ENCODE measurements at regions not wholly inside any gene's neighbourhood (a gene's known extent, or its start where the extent isn't known, plus 50 kb on each side); places are given as distances from the start of the nearest gene placed in this dataset.

DNA sequence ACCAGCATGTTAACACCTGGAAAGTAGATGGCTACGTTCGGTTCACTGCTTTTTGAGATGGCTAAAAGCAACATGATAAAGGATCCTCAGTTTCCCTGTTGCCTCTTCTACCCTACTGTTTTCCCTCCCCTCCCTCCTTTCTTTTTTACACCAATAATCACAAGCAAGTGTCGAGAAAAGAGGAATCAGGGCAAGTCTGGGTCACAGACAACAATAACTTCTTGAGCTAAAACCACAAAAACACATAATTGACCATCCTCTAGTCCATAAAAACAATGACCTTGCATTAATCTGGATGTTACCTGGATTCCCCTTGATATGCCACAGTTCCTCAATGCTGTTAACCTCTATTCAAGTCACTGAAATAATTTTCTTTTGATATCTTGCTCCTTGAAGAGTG, 736.6 kb upstream of the GCFC2 start:
- no peak for DNase-seq (ENCODE audit: low read depth)
- H3K4me3 ChIP-seq (ENCODE audit: low read depth, low read length), result no peak overlapping the region
- TF ChIP-seq, protein P1, sequence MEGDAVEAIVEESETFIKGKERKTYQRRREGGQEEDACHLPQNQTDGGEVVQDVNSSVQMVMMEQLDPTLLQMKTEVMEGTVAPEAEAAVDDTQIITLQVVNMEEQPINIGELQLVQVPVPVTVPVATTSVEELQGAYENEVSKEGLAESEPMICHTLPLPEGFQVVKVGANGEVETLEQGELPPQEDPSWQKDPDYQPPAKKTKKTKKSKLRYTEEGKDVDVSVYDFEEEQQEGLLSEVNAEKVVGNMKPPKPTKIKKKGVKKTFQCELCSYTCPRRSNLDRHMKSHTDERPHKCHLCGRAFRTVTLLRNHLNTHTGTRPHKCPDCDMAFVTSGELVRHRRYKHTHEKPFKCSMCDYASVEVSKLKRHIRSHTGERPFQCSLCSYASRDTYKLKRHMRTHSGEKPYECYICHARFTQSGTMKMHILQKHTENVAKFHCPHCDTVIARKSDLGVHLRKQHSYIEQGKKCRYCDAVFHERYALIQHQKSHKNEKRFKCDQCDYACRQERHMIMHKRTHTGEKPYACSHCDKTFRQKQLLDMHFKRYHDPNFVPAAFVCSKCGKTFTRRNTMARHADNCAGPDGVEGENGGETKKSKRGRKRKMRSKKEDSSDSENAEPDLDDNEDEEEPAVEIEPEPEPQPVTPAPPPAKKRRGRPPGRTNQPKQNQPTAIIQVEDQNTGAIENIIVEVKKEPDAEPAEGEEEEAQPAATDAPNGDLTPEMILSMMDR (conservative IDR thresholded peaks at IDR 0.05; ENCODE audit: low read depth, low read length), result no peak

DNA sequence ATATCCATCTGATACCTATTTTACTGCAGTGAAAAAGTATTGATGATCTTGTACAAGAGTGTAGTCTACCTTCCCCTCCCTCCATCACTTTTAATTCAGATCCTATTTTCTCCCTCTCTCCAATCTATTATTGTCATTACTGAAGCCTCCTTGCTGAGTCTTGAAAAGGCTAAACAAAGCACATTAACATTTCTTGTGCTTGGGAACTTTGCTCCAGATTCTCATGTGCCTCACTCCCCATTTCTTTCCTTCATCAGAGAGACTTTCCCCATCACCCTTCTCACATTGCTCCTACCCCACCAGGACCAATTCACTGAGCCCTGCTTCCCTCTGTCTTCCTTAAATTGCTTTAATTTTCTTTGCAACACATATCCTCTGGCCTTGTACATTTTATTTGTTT, 736.2 kb upstream of the GCFC2 start:
- DNase-seq (ENCODE audit: low read depth), result no peak
- TF ChIP-seq, protein P1 (conservative IDR thresholded peaks at IDR 0.05; ENCODE audit: low read depth, low read length), result no peak
- H3K4me3 ChIP-seq (ENCODE audit: low read depth, low read length), result no peak overlapping the region

GRCh38 chr2:76445880-76446279, 735.2 kb upstream of the GCFC2 start:
- DNase-seq (ENCODE audit: low read depth), result no peak
- TF ChIP-seq, protein P1 (conservative IDR thresholded peaks at IDR 0.05; ENCODE audit: low read depth, low read length), result no peak
- H3K4me3 ChIP-seq (ENCODE audit: low read depth, low read length), result no peak overlapping the region

DNA sequence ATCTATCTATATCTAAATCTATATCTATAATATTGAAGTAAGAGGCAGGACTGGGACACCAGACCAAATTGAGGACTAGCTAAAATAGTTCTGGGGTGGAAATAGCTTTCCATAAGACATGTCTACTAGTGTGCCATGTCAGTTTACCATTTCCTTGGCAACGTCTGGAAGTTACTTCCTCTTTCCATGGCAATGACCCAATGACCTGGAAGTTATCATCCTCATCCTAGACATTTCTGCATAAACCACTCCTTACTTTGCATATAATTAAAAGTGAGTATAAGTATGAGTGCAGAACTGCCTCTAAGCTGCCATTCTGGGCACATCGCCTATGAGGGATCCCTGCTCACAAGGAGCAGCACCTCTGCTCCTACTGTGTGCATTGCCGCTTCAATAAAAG, 734.0 kb upstream of the GCFC2 start:
- H3K4me3 ChIP-seq (ENCODE audit: low read depth, low read length), result no peak overlapping the region
- no peak for DNase-seq (ENCODE audit: low read depth)
- TF ChIP-seq, protein P1 (conservative IDR thresholded peaks at IDR 0.05; ENCODE audit: low read depth, low read length), result no peak

GRCh38 chr2:76437564-76437963, 726.8 kb upstream of the GCFC2 start:
- TF ChIP-seq, protein P1 (conservative IDR thresholded peaks at IDR 0.05; ENCODE audit: low read depth, low read length), result no peak
- no peak overlapping the region for H3K4me3 ChIP-seq (ENCODE audit: low read depth, low read length)
- no peak for DNase-seq (ENCODE audit: low read depth)

DNA sequence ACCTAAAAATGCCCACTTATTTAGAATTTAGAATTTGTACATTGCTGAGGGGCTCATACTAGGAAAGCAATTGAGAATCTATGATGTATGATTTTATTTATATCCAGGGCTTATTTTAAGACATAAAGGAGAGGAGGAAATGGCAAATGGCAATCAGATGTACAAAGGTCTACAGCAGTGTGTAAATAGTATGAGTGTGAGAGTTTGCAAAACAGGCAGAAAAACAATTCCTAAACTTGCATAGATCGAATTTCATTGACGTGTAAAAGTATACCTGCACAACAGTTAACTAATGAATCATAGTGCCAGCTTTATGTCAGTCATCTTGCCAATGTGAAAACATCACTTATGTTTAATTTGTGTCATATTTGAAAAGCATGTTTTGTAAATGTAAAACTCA, 718.7 kb upstream of the GCFC2 start:
- no peak overlapping the region for H3K4me3 ChIP-seq (ENCODE audit: low read depth, low read length)
- TF ChIP-seq, protein P1 (conservative IDR thresholded peaks at IDR 0.05; ENCODE audit: low read depth, low read length), result no peak
- DNase-seq (ENCODE audit: low read depth), result no peak

DNA sequence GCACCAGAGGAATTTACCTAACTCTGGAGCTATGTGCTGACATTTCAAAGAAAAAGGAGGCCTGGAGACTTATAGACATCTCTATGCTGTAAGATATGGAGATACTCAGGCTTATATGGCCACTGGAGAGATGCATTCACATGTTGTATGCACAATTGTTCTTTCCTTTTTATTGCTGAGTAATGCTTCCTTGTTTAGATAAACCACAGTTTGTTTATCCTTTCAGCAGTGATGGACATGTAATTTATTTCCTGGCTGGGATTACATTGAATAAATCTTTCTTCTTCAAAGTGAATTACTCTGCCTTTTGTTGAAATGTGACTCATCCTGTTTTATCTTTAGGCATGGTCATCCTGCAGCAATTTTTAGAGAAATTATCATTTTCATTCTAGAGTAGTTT, 716.7 kb upstream of the GCFC2 start:
- no peak for DNase-seq (ENCODE audit: low read depth)
- H3K4me3 ChIP-seq (ENCODE audit: low read depth, low read length), result no peak overlapping the region
- TF ChIP-seq, protein P1 (conservative IDR thresholded peaks at IDR 0.05; ENCODE audit: low read depth, low read length), result no peak
